HG03354 (cell line): ENCODE measurements at regions not wholly inside any gene's neighbourhood (a gene's known extent, or its start where the extent isn't known, plus 50 kb on each side); places are given as distances from the start of the nearest gene placed in this dataset.
"Not testable (repeated sequence)": the region's sequence is repeated elsewhere in the genome, so short reads cannot be mapped to it uniquely, and the experiment has no call there.

Experiments
- ATAC-seq: cut with Tn5 transposase; IDR thresholded peaks from one replicate; pipeline ENCODE4 v1.9.1; 2021; ENCODE audit warnings: mild to moderate bottlenecking; ENCODE audit not compliant: unreplicated experiment, poor library complexity, severe bottlenecking

- ATAC-seq = no peak
These were observed 56.3 kb upstream of the NCKAP5 start for GRCh38 chr2:133624551-133624950.

GRCh38 chr2:133627741-133628140, 59.5 kb upstream of the NCKAP5 start:
- ATAC-seq = no peak

GRCh38 chr2:133633309-133633708, 65.0 kb upstream of the NCKAP5 start:
- no peak for ATAC-seq

- no peak for ATAC-seq
These were observed 65.7 kb upstream of the NCKAP5 start for GRCh38 chr2:133633881-133634409.

GRCh38 chr2:133635131-133635530, 66.9 kb upstream of the NCKAP5 start:
- no peak for ATAC-seq

GRCh38 chr2:133636287-133636686, 68.0 kb upstream of the NCKAP5 start:
- no peak for ATAC-seq

GRCh38 chr2:133640103-133640502, 71.8 kb upstream of the NCKAP5 start:
- ATAC-seq = no peak

GRCh38 chr2:133641497-133641896, 73.2 kb upstream of the NCKAP5 start:
- ATAC-seq = no peak

- ATAC-seq = no peak
These were observed 73.9 kb upstream of the NCKAP5 start for GRCh38 chr2:133641942-133642725.

- ATAC-seq = no peak
These were observed 74.5 kb upstream of the NCKAP5 start for GRCh38 chr2:133642791-133643191.

- ATAC-seq = no peak
These were observed 75.6 kb upstream of the NCKAP5 start for GRCh38 chr2:133643863-133644262.

GRCh38 chr2:133644846-133645245, 76.6 kb upstream of the NCKAP5 start:
- no peak for ATAC-seq

- ATAC-seq = not testable (repeated sequence)
These were observed 79.1 kb upstream of the NCKAP5 start for GRCh38 chr2:133647386-133647785.

- ATAC-seq = no peak
These were observed 83.6 kb upstream of the NCKAP5 start for GRCh38 chr2:133651861-133652260.

- no peak for ATAC-seq
These were observed 84.1 kb upstream of the NCKAP5 start for GRCh38 chr2:133652398-133652797.

GRCh38 chr2:133653056-133653455, 84.8 kb upstream of the NCKAP5 start:
- no peak for ATAC-seq

GRCh38 chr2:133654949-133655348, 86.7 kb upstream of the NCKAP5 start:
- ATAC-seq = no peak

GRCh38 chr2:133655610-133656009, 87.3 kb upstream of the NCKAP5 start:
- no peak for ATAC-seq

GRCh38 chr2:133657591-133657990, 89.3 kb upstream of the NCKAP5 start:
- no peak for ATAC-seq

GRCh38 chr2:133658020-133658903, 90.0 kb upstream of the NCKAP5 start:
- no peak for ATAC-seq

- no peak for ATAC-seq
These were observed 92.2 kb upstream of the NCKAP5 start for GRCh38 chr2:133660510-133660909.
